HG02678 (cell line): ENCODE measurements at regions not wholly inside any gene's neighbourhood (a gene's known extent, or its start where the extent isn't known, plus 50 kb on each side); places are given as distances from the start of the nearest gene placed in this dataset.
"Not testable (repeated sequence)": the region's sequence is repeated elsewhere in the genome, so short reads cannot be mapped to it uniquely, and the experiment has no call there.

Experiments
- ATAC-seq: cut with Tn5 transposase; IDR thresholded peaks from one replicate; pipeline ENCODE4 v1.9.1; 2021; ENCODE audit warnings: mild to moderate bottlenecking, moderate library complexity; ENCODE audit not compliant: unreplicated experiment

GRCh38 chr4:19539201-19539600, 712.5 kb upstream of the SLIT2 start:
- ATAC-seq: no peak

- ATAC-seq: no peak
These were observed 717.5 kb upstream of the SLIT2 start for GRCh38 chr4:19534159-19534558.

DNA sequence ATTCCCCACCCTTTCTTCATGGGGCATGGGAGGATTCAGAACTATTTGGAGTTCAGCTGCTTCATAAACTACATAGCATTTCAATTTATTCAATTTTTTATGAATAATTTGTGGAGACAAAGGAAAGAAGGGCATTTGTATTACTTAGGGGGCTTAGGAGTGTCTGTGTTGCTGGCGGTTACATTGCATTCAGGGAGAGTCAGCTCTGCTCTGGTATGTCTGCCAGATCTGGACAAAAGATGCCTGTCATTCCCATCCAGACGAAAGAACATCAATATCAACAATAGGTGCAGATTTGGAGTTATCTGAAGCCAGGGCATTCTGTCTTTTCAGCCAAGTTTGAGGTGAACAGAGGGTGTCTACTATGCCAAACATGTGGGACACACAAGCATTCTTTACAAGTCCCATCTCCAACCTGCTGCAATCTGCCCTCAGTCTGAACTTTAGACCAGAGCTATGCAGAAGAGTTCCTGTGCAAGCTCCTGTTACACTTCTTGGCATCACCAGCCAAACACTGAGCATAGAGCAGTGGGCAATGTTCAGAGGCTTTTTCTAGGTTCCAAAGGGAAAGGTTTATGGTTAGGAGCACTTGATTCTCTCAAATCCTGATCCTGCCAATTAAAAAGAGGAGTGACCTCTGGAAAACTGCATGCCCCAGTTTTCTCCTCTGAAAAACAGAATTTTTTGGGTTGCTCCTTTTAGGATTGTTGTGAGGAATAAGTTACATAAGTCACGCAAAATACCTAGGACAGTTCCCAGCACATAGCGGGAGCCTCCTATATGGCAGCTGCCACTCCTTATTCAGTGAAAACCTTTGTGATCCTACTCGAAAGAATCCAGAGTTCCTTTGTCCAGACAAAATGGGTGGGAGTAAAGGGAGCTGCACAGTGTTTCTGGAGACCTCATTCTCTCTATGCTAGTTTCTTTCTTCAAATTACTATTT, 719.5 kb upstream of the SLIT2 start:
- ATAC-seq: no peak

GRCh38 chr4:19523964-19524363, 727.7 kb upstream of the SLIT2 start:
- no peak for ATAC-seq

GRCh38 chr4:19522966-19523365, 728.7 kb upstream of the SLIT2 start:
- no peak for ATAC-seq

- no peak for ATAC-seq
These were observed 730.7 kb upstream of the SLIT2 start for GRCh38 chr4:19520939-19521520.

GRCh38 chr4:19514276-19515070, 737.2 kb upstream of the SLIT2 start:
- no peak for ATAC-seq

- no peak for ATAC-seq
These were observed 739.6 kb upstream of the SLIT2 start for GRCh38 chr4:19512086-19512485.

GRCh38 chr4:19510993-19511392, 740.7 kb upstream of the SLIT2 start:
- ATAC-seq: no peak

DNA sequence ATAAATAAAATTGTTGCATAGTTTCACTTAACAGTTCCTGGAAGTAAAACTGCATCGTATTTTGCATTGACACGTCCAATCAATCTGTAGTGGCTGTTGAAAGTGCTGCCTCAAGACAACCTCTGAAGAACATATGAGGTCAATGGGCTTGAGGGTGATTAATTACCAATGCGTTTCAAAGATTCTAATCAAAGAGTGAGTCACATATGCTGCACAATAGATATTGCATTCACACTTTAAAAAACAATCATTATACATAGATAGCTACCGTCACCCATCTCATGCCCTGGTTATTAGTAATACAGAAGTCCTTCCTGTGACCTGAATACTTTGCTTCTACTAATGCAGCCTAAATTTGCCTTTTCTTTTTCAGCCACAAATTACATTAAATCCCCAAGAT, 743.3 kb upstream of the SLIT2 start:
- ATAC-seq: no peak

- ATAC-seq: no peak
These were observed 754.0 kb upstream of the SLIT2 start for GRCh38 chr4:19497705-19498104.

GRCh38 chr4:19496756-19497155, 754.9 kb upstream of the SLIT2 start:
- no peak for ATAC-seq

- no peak for ATAC-seq
These were observed 756.7 kb upstream of the SLIT2 start for GRCh38 chr4:19494961-19495360.

GRCh38 chr4:19492606-19493005, 759.1 kb upstream of the SLIT2 start:
- no peak for ATAC-seq

DNA sequence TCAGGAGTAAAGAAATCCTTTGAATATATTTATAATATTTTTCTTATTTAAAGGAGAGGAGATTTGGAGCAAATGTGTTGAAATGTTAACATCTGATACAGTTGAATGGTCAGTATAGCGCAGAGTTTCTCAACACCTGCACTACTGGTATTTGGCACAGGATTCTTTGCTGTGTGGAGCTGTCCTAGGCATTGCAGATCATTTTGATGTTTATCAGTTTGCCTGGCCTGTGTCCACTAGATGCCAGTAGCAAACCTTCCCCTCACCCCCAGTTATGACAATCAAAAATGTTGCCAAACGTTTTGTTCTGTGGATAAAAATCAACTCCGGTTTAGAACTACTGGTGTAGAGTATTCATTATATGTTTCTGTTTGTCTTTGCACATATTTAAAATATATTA, 765.3 kb upstream of the SLIT2 start:
- ATAC-seq: no peak

GRCh38 chr4:19478791-19479190, 772.9 kb upstream of the SLIT2 start:
- ATAC-seq: no peak

DNA sequence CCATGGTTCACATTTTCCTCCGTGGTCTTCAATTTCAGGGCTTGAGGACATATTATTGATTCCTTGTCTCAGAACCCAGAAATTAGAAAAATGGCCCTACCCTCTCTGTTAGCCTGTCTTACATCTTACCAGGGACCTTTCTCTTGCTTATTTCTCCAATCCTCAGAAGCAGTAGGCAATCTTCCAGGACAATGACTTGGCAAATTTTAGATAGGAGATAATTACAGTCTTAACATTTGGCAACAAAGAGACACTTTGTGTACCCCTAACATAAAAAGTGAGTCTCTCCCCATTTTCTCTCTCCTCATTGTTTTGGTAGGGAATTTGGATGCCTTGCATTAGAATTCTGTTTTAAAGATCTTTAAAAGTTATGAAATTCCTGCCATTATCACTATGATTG, 778.1 kb upstream of the SLIT2 start:
- no peak for ATAC-seq

GRCh38 chr4:19472666-19473065, 779.0 kb upstream of the SLIT2 start:
- ATAC-seq: no peak

DNA sequence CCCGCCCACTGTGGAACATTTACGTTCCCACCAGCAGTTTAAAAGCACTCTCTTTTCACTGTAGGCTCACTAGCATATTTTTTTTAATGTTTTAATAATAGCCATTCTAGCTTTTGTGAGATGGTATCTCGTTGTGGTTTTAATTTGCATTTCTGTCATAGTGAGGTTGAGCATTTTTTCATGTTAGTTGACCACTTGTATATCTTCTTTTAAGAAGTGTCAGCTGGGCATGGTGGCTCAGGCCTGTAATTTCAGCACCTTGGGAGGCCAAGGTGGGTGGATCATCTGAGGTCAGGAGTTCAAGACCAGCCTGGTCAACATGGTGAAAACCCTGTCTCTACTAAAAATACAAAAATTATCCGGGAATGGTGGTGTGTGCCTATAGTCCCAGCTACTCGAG, 781.7 kb upstream of the SLIT2 start:
- not testable (repeated sequence) for ATAC-seq

DNA sequence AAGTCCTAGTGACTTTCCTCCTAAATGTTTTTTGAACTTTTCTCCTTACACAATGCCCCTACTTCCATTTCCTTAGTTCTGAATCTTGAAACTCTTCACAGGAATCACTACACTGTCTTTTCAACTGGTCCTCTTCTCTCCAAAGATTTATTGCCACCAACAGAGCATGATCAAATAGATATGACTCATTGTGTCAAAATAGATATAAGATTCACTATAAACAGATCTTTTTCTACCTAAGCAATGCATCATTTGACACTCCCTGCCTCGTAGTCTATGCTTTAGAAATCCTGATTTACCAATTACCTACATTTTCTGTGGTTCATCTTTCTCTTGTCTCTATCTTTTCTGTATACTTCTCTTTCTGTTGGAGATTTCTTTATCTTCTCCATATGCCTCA, 789.6 kb upstream of the SLIT2 start:
- no peak for ATAC-seq

DNA sequence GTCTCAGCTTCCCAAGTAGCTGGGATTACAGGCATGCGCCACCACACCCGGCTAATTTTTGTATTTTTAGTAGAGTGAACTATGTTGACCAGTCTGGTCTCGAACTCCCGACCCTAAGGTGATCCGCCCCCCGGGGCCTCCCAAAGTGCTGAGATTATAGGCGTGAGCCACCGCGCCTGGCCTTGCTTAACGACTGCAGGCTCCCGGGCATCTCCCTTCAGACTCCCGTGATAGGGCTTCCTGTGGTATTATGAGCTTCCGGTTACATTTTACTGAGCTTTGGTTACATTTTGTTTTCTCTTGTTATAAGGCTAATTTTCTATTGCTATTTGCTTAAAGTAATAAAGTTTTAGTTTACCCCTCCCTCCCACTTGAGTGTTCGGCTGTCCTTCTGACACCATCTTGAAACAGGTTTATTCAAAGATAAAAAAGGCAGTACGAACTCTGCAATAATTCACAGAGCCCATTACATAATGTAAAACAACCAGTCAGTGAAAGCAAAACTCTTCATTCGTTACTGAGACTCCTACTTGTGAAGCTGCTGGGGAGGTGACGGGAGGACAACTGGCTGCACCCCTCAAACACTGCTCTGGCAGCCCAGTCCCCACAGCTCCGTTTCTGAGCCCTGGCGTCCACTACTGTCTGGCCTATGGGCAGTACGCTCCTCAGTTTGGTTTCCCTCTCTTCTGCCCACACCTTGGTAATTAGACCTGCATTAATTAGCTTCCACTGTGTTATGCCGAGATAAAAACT, 795.7 kb upstream of the SLIT2 start:
- ATAC-seq: no peak
